Activated CD8-positive, alpha-beta T cell treated with anti-CD3 and anti-CD28 coated beads for 36 hours (primary cell): ENCODE measurements at regions not wholly inside any gene's neighbourhood (a gene's known extent, or its start where the extent isn't known, plus 50 kb on each side); places are given as distances from the start of the nearest gene placed in this dataset.

Experiments used
- ATAC-seq: fragments of 200-7000 bp; cut with Tn5 transposase; one replicate; pipeline ENCODE4 v1.10.0; 2021; ENCODE audit warnings: mild to moderate bottlenecking, moderate library complexity
- CTCF ChIA-PET: fragments of 350-600 bp; sonication (Branson Sonifier 250); formaldehyde crosslinking; loops from one replicate; lab custom pipeline; 2021; ENCODE audit warnings: antibody characterized with exemption; lab: Charles Lee
- POLR2A ChIA-PET: fragments of 350-600 bp; sonication (Branson Sonifier 250); formaldehyde crosslinking; loops from one replicate; lab custom pipeline; 2021; ENCODE audit warnings: antibody characterized with exemption; lab: Charles Lee
- DNase-seq: peaks from one replicate; pipeline ENCODE4 v3.0.0-alpha.2; 2020
- H3K27ac Mint-ChIP-seq: one replicate; pipeline ENCODE4 v1.8.0; 2021; ENCODE audit warnings: mild to moderate bottlenecking, mixed read lengths
- H3K27me3 Mint-ChIP-seq: one replicate; pipeline ENCODE4 v1.8.0; 2021; ENCODE audit warnings: mixed read lengths
- H3K36me3 Mint-ChIP-seq: one replicate; pipeline ENCODE4 v1.8.0; 2021; ENCODE audit warnings: low read depth, mixed read lengths
- H3K4me1 Mint-ChIP-seq: one replicate; pipeline ENCODE4 v1.8.0; 2021; ENCODE audit warnings: low read depth, mixed read lengths
- H3K4me3 Mint-ChIP-seq: one replicate; pipeline ENCODE4 v1.8.0; 2021; ENCODE audit warnings: mild to moderate bottlenecking, moderate library complexity, mixed read lengths
- H3K9me3 Mint-ChIP-seq: one replicate; pipeline ENCODE4 v1.8.0; 2021; ENCODE audit warnings: mixed read lengths
- CTCF ChIP-seq: fragments of 200-600 bp; IDR thresholded peaks from one replicate; pipeline ENCODE4 v1.8.0; 2022; ENCODE audit warnings: antibody characterized with exemption, mild to moderate bottlenecking
- intact Hi-C: fragments of 100-400 bp; cut with micrococcal nuclease; formaldehyde crosslinking; loops from one replicate; pipeline ENCODE4 v1.10.0; 2022

GRCh38 chr1:182118851-182119250 is 57.3 kb upstream of the ZNF648 start:
- H3K36me3 Mint-ChIP-seq: no peaks in the 10 kb centered on the region
- TF ChIP-seq CTCF: no peak
- ChIA-PET CTCF (interaction anchor here (1.4 to 2.1 kb wide), 2 partner anchors 25 to 33 kb away, joined by 6 to 7 read pairs; no protein-coding TSS in a partner anchor), POLR2A (no interaction called here)
- H3K9me3 Mint-ChIP-seq: no peaks in the 10 kb centered on the region
- H3K27ac Mint-ChIP-seq: no peak overlapping the region
- ATAC-seq (no peak), DNase-seq (no peak)
- intact Hi-C loops: no loop called here
- no peak overlapping the region for H3K4me3 Mint-ChIP-seq
- H3K27me3 Mint-ChIP-seq: peaks cover 6% of the 10 kb centered on the region
- no peaks in the 10 kb centered on the region for H3K4me1 Mint-ChIP-seq

- DNase-seq (no peak), ATAC-seq (no peak)
- H3K36me3 Mint-ChIP-seq: no peaks in the 10 kb centered on the region
- H3K27me3 Mint-ChIP-seq: peaks cover 11% of the 10 kb centered on the region
- POLR2A ChIA-PET: no interaction called here
- no peak overlapping the region for H3K27ac Mint-ChIP-seq
- H3K9me3 Mint-ChIP-seq: no peaks in the 10 kb centered on the region
- no peaks in the 10 kb centered on the region for H3K4me1 Mint-ChIP-seq
- H3K4me3 Mint-ChIP-seq: no peak overlapping the region
- intact Hi-C loops: no loop called here
- no peak for TF ChIP-seq CTCF
- CTCF ChIA-PET: interaction anchor here (1.0 to 4.8 kb wide), 2 partner anchors 29 to 34 kb away, joined by 4 to 22 read pairs; no protein-coding TSS in a partner anchor
These were observed 53.1 kb upstream of the ZNF648 start for GRCh38 chr1:182114627-182115023.

GRCh38 chr1:182113879-182114626 is 52.5 kb upstream of the ZNF648 start:
- Mint-ChIP-seq H3K36me3 (no peaks in the 10 kb centered on the region), H3K27ac (no peak overlapping the region), H3K9me3 (no peaks in the 10 kb centered on the region), H3K4me1 (no peaks in the 10 kb centered on the region), H3K4me3 (no peak overlapping the region), H3K27me3 (peaks cover 11% of the 10 kb centered on the region)
- ATAC-seq: no peak
- TF ChIP-seq CTCF: no peak
- CTCF ChIA-PET: interaction anchor here (4.8 kb wide), 1 partner anchor 30 kb away, joined by 22 read pairs; no protein-coding TSS in a partner anchor
- intact Hi-C loops: no loop called here
- no peak for DNase-seq
- POLR2A ChIA-PET: no interaction called here

- CTCF ChIA-PET: no interaction called here
- no peaks in the 10 kb centered on the region for H3K36me3 Mint-ChIP-seq
- no peak for ATAC-seq
These were observed 50.0 kb upstream of the ZNF648 start for GRCh38 chr1:182111496-182111895.

More at GRCh38 chr1:182111496-182111895, 50.0 kb upstream of the ZNF648 start:
- Mint-ChIP-seq H3K4me3 (no peak overlapping the region), H3K27me3 (peaks cover 18% of the 10 kb centered on the region), H3K27ac (no peak overlapping the region), H3K9me3 (peaks cover 2% of the 10 kb centered on the region), H3K4me1 (no peaks in the 10 kb centered on the region)
- DNase-seq: no peak
- TF ChIP-seq CTCF: no peak
- POLR2A ChIA-PET: no interaction called here
- intact Hi-C loops: no loop called here
